Ishikawa (cell line): ENCODE measurements at regions not wholly inside any gene's neighbourhood (a gene's known extent, or its start where the extent isn't known, plus 50 kb on each side); places are given as distances from the start of the nearest gene placed in this dataset.

Experiments
- CEBPB ChIP-seq: IDR thresholded peaks from 2 replicates; pipeline ENCODE4 v1.6.1; 2012
- CREB1 ChIP-seq: IDR thresholded peaks from 2 replicates; pipeline ENCODE4 v1.6.1; 2012; ENCODE audit warnings: low read depth
- EGR1 ChIP-seq: IDR thresholded peaks from 2 replicates; pipeline ENCODE4 v1.6.1; 2012
- EP300 ChIP-seq: IDR thresholded peaks from 2 replicates; pipeline ENCODE4 v1.6.1; 2012; ENCODE audit warnings: borderline replicate concordance
- FOXM1 ChIP-seq: IDR thresholded peaks from 2 replicates; pipeline ENCODE4 v1.6.1; 2012; ENCODE audit warnings: low read depth, borderline replicate concordance
- NFIC ChIP-seq: IDR thresholded peaks from 2 replicates; pipeline ENCODE4 v1.6.1; 2012
- RAD21 ChIP-seq: IDR thresholded peaks from 2 replicates; pipeline ENCODE4 v1.6.1; 2012; ENCODE audit warnings: low read depth
- TAF1 ChIP-seq: IDR thresholded peaks from 2 replicates; pipeline ENCODE4 v1.6.1; 2012; ENCODE audit warnings: low read depth, mild to moderate bottlenecking
- TCF12 ChIP-seq: IDR thresholded peaks from 2 replicates; pipeline ENCODE4 v1.6.1; 2012; ENCODE audit warnings: low read depth
- TEAD4 ChIP-seq: IDR thresholded peaks from 2 replicates; pipeline ENCODE4 v1.6.1; 2012
- YY1 ChIP-seq: IDR thresholded peaks from 2 replicates; pipeline ENCODE4 v1.6.1; 2012; ENCODE audit warnings: low read depth
- ZBTB7A ChIP-seq: IDR thresholded peaks from 2 replicates; pipeline ENCODE4 v1.6.1; 2012; ENCODE audit warnings: low read depth
- TF ChIP-seq, protein P1 (sequence below): IDR thresholded peaks from 2 replicates; pipeline ENCODE4 v1.6.1; 2012
- TF ChIP-seq, protein P2 (sequence below): IDR thresholded peaks from 2 replicates; pipeline ENCODE4 v1.6.1; 2012; ENCODE audit warnings: low read depth, mild to moderate bottlenecking
- TF ChIP-seq, protein P3 (sequence below): IDR thresholded peaks from 2 replicates; pipeline ENCODE4 v1.6.1; 2012

DNA sequence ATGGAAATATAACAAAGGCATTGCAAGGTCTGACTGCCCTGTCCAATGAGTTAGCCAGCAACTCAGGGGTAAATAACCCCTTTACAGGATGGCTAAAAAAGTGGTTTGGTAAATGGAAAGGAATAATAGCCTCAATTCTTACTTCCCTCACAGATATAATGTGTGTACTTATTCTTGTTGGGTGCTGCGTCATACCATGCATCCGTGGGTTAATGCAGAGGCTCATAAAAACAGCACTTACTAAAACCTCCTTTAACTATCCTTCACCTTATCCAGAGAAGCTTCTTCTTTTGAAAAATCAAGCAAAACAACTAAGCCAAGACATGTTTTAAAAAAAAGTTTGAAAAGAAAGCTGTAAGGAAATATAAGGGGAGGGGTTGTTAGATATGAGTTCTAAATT is 301.0 kb downstream of the PAPSS1 start:
- TF ChIP-seq, protein P1, sequence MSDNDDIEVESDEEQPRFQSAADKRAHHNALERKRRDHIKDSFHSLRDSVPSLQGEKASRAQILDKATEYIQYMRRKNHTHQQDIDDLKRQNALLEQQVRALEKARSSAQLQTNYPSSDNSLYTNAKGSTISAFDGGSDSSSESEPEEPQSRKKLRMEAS, result no peak
- no peak for TF ChIP-seq ZBTB7A
- no peak for TF ChIP-seq FOXM1
- TF ChIP-seq TCF12, result no peak

DNA sequence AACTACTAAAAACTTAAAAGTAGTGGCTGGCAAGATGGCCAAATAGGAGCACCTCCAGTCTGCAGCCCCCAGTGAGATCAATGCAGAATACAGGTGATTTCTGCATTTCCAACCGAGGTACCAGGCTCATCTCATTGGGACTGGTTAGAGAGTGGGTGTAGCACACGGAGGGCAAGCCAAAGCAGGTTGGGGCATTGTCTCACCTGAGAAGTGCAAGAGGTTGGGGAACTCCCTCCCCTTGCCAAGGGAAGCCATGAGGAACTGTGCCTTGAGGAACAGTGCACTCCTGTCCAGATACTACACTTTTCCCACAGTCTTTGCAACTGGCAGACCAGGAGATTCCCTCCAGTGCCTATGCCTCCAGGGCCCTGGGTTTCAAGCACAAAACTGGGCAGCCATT is 311.1 kb downstream of the PAPSS1 start:
- TF ChIP-seq EGR1, result no peak
- no peak for TF ChIP-seq RAD21
- TF ChIP-seq, protein P2, sequence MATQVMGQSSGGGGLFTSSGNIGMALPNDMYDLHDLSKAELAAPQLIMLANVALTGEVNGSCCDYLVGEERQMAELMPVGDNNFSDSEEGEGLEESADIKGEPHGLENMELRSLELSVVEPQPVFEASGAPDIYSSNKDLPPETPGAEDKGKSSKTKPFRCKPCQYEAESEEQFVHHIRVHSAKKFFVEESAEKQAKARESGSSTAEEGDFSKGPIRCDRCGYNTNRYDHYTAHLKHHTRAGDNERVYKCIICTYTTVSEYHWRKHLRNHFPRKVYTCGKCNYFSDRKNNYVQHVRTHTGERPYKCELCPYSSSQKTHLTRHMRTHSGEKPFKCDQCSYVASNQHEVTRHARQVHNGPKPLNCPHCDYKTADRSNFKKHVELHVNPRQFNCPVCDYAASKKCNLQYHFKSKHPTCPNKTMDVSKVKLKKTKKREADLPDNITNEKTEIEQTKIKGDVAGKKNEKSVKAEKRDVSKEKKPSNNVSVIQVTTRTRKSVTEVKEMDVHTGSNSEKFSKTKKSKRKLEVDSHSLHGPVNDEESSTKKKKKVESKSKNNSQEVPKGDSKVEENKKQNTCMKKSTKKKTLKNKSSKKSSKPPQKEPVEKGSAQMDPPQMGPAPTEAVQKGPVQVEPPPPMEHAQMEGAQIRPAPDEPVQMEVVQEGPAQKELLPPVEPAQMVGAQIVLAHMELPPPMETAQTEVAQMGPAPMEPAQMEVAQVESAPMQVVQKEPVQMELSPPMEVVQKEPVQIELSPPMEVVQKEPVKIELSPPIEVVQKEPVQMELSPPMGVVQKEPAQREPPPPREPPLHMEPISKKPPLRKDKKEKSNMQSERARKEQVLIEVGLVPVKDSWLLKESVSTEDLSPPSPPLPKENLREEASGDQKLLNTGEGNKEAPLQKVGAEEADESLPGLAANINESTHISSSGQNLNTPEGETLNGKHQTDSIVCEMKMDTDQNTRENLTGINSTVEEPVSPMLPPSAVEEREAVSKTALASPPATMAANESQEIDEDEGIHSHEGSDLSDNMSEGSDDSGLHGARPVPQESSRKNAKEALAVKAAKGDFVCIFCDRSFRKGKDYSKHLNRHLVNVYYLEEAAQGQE, result no peak
- TF ChIP-seq FOXM1, result no peak
- no peak for TF ChIP-seq YY1

DNA sequence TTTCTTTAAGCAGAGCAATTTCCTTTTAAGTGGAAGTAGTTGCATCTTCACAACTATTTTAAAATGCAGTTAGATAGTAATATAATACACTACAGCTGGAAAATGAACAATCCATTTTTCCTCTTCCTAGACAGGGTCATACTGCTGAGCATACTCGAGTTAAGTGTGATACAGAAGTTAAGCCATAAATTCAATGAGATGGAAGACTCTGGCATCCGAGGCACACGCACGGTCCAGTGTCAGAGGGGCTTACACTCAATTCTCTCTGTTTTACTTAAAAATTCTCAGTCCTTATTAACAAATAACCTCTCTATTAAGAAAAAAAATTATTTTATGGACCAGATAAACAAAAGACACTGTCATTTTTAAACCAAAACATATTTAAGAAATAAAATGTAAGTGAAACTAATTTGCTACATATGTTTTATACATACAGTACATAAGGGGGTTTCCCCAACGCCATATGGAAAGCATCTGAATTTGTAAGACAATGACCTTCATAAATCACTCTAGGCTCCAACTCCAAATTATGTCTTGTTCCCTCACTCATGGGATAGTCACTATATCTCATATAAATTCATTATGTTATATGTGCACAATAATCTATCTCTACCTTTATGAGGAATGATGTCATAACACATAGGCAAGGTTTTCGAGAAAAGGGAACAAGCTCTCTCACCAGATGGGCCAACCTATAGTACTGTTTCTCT is 315.3 kb downstream of the PAPSS1 start:
- TF ChIP-seq YY1 (no peak), ZBTB7A (no peak), TAF1 (no peak), EGR1 (no peak), TCF12 (no peak), CREB1 (no peak), TEAD4 (no peak), NFIC (no peak), CEBPB (no peak), RAD21 (no peak), FOXM1 (no peak), EP300 (no peak)
- TF ChIP-seq, protein P1, result no peak
- TF ChIP-seq, protein P3, sequence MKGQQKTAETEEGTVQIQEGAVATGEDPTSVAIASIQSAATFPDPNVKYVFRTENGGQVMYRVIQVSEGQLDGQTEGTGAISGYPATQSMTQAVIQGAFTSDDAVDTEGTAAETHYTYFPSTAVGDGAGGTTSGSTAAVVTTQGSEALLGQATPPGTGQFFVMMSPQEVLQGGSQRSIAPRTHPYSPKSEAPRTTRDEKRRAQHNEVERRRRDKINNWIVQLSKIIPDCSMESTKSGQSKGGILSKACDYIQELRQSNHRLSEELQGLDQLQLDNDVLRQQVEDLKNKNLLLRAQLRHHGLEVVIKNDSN, result no peak
- TF ChIP-seq, protein P2, result no peak

DNA sequence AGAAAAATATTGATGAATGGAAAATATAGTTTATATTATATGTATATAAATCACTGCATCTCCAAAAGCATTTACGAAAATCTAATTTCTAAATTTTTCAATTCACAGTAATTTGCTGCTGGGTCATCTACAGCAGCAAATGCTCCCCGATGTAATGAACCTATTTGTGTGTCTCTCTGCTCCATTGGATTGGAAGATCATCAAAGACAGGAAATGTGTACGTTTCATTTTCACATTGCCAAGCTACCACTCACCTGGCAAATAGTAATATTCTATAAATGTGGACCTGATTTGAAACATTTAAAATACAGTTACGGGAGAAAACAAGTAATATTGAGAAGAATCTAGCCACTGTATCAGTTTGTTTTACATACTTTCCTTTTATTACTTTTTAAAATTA is 317.7 kb downstream of the PAPSS1 start:
- TF ChIP-seq FOXM1 (no peak), CREB1 (no peak), TAF1 (no peak), NFIC (no peak), ZBTB7A (no peak), TEAD4 (no peak), YY1 (no peak), EP300 (no peak), EGR1 (no peak)
- TF ChIP-seq, protein P3, result no peak
- TF ChIP-seq, protein P1, result no peak

DNA sequence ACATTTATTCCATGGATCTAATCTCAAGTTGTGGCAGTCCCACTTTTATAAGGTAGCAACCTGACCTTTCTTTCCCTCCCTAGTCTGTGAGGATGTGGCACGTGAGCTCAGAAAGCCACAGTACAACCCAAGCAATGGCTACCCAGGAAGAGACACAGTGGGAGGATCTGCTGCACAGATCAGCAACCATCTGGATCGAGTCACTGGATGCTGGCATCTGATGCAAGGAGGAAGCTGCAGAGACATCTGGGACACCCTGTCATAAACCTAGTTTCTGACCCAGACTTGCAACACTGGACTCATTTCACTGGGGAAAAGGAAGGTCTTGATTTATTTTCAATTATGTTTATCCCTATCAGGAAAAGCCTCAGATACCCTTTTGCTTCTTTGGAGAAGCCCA is 327.1 kb downstream of the PAPSS1 start:
- no peak for TF ChIP-seq TEAD4
- no peak for TF ChIP-seq EP300
- TF ChIP-seq FOXM1, result no peak
- TF ChIP-seq ZBTB7A, result no peak
- TF ChIP-seq, protein P1, result no peak
- no peak for TF ChIP-seq CREB1
- TF ChIP-seq RAD21, result no peak
- no peak for TF ChIP-seq TCF12

DNA sequence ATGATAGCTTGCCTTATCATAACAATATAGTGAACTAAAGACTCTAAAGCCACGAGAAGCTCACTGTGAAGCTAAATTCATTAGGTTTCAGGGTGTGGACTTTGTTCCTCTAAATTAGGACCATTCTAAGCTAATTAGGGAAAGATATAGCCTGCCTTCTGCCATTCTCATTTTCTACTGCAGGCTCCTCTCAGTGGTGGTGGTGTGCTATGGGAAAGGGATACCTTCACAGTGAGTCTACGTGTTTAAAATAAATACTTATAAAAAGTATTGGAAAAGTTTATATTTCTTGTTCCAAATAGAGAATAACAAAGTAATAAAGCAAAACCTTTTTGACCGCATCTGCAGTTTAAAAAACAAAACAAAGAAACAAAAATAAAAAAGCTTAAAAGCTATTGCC is 327.7 kb downstream of the PAPSS1 start:
- TF ChIP-seq RAD21 (no peak), EP300 (no peak), CREB1 (no peak), FOXM1 (no peak), EGR1 (no peak), NFIC (no peak), ZBTB7A (no peak), YY1 (no peak), CEBPB (no peak), TEAD4 (no peak)
- TF ChIP-seq, protein P1, result no peak
- TF ChIP-seq, protein P3, result no peak
- TF ChIP-seq, protein P2, result no peak
